ENCODE measurements at regions not wholly inside any gene's neighbourhood (a gene's known extent, or its start where the extent isn't known, plus 50 kb on each side); places are given as distances from the start of the nearest gene placed in this dataset.

GRCh38 chr2:7773362-7774360 lies 856.4 kb downstream of the RNF144A start:
- in situ Hi-C loops (cut with MboI; ENCODE audit: low sequenced_read_pairs), result no loop called here

GRCh38 chr2:7774481-7774880 lies 857.3 kb downstream of the RNF144A start:
- in situ Hi-C loops (cut with MboI; ENCODE audit: low sequenced_read_pairs), result no loop called here

- in situ Hi-C loops (cut with MboI; ENCODE audit: low sequenced_read_pairs), result no loop called here
Observed at GRCh38 chr2:7777668-7778067, 860.5 kb downstream of the RNF144A start.

- in situ Hi-C loops (cut with MboI; ENCODE audit: low sequenced_read_pairs), result no loop called here
Observed at GRCh38 chr2:7780321-7780720, 863.1 kb downstream of the RNF144A start.

GRCh38 chr2:7785700-7786099 lies 868.5 kb downstream of the RNF144A start:
- in situ Hi-C loops (cut with MboI; ENCODE audit: low sequenced_read_pairs), result no loop called here

- in situ Hi-C loops (cut with MboI; ENCODE audit: low sequenced_read_pairs), result no loop called here
Observed at GRCh38 chr2:7788736-7789135, 871.5 kb downstream of the RNF144A start.

- in situ Hi-C loops (cut with MboI; ENCODE audit: low sequenced_read_pairs), result no loop called here
Observed at GRCh38 chr2:7792031-7792651, 874.9 kb downstream of the RNF144A start.

GRCh38 chr2:7795778-7796563 lies 878.8 kb downstream of the RNF144A start:
- in situ Hi-C loops (cut with MboI; ENCODE audit: low sequenced_read_pairs), result no loop called here

- in situ Hi-C loops (cut with MboI; ENCODE audit: low sequenced_read_pairs), result no loop called here
Observed at GRCh38 chr2:7800031-7800430, 881.8 kb upstream of the ID2 start.

GRCh38 chr2:7801212-7801611 lies 880.6 kb upstream of the ID2 start:
- in situ Hi-C loops (cut with MboI; ENCODE audit: low sequenced_read_pairs), result no loop called here

- in situ Hi-C loops (cut with MboI; ENCODE audit: low sequenced_read_pairs), result no loop called here
Observed at GRCh38 chr2:7803515-7803914, 878.3 kb upstream of the ID2 start.

GRCh38 chr2:7809640-7810039 lies 872.2 kb upstream of the ID2 start:
- in situ Hi-C loops (cut with MboI; ENCODE audit: low sequenced_read_pairs), result no loop called here

- in situ Hi-C loops (cut with MboI; ENCODE audit: low sequenced_read_pairs), result no loop called here
Observed at GRCh38 chr2:7811073-7811472, 870.8 kb upstream of the ID2 start.

GRCh38 chr2:7812231-7812995 lies 869.4 kb upstream of the ID2 start:
- in situ Hi-C loops (cut with MboI; ENCODE audit: low sequenced_read_pairs), result no loop called here

GRCh38 chr2:7813541-7814292 lies 868.1 kb upstream of the ID2 start:
- in situ Hi-C loops (cut with MboI; ENCODE audit: low sequenced_read_pairs), result no loop called here

GRCh38 chr2:7815726-7816125 lies 866.1 kb upstream of the ID2 start:
- in situ Hi-C loops (cut with MboI; ENCODE audit: low sequenced_read_pairs), result no loop called here

GRCh38 chr2:7816233-7816632 lies 865.6 kb upstream of the ID2 start:
- in situ Hi-C loops (cut with MboI; ENCODE audit: low sequenced_read_pairs), result no loop called here

- in situ Hi-C loops (cut with MboI; ENCODE audit: low sequenced_read_pairs), result no loop called here
Observed at GRCh38 chr2:7816944-7817343, 864.9 kb upstream of the ID2 start.

GRCh38 chr2:7819316-7819715 lies 862.5 kb upstream of the ID2 start:
- in situ Hi-C loops (cut with MboI; ENCODE audit: low sequenced_read_pairs), result no loop called here

- in situ Hi-C loops (cut with MboI; ENCODE audit: low sequenced_read_pairs), result no loop called here
Observed at GRCh38 chr2:7819850-7820249, 862.0 kb upstream of the ID2 start.
